ENCODE measurements at regions not wholly inside any gene's neighbourhood (a gene's known extent, or its start where the extent isn't known, plus 50 kb on each side); places are given as distances from the start of the nearest gene placed in this dataset.

DNA sequence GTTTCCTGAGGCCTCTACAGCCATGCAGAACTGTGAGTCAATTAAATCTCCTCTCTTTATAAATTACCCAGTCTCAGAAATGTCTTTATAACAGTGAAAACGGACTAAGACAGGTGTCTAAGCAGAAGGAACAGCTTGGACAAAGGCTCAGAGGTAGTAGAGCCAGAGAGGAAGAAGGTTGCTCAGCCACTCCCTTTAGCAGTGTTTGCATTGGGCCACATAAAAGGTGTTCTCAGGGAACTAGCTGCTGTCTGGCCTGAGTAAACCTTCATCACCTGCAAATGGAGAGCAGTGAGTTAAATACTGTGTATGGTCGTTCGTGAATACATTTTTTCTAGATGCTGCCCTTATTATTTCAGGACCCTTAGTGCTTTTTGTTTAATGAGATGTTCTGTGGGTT is 383.4 kb downstream of the EFNB2 start:
- TF ChIP-seq, protein P1, sequence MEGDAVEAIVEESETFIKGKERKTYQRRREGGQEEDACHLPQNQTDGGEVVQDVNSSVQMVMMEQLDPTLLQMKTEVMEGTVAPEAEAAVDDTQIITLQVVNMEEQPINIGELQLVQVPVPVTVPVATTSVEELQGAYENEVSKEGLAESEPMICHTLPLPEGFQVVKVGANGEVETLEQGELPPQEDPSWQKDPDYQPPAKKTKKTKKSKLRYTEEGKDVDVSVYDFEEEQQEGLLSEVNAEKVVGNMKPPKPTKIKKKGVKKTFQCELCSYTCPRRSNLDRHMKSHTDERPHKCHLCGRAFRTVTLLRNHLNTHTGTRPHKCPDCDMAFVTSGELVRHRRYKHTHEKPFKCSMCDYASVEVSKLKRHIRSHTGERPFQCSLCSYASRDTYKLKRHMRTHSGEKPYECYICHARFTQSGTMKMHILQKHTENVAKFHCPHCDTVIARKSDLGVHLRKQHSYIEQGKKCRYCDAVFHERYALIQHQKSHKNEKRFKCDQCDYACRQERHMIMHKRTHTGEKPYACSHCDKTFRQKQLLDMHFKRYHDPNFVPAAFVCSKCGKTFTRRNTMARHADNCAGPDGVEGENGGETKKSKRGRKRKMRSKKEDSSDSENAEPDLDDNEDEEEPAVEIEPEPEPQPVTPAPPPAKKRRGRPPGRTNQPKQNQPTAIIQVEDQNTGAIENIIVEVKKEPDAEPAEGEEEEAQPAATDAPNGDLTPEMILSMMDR (IDR thresholded peaks at IDR 0.05; ENCODE audit: low read depth, low read length, poor library complexity, severe bottlenecking), result no peak
- TF ChIP-seq EZH2phosphoT487 (IDR thresholded peaks at IDR 0.05; ENCODE audit: borderline replicate concordance, low read length), result no peak
